ENCODE measurements at regions not wholly inside any gene's neighbourhood (a gene's known extent, or its start where the extent isn't known, plus 50 kb on each side); places are given as distances from the start of the nearest gene placed in this dataset.

- TF ChIP-seq CTCF (IDR thresholded peaks at IDR 0.05) (no peak), POLR2A (IDR thresholded peaks at IDR 0.05) (no peak)
Measured at GRCh38 chr4:116217781-116218180, 867.6 kb downstream of the TRAM1L1 start.
